Osteoblast (primary cell): ENCODE measurements at regions not wholly inside any gene's neighbourhood (a gene's known extent, or its start where the extent isn't known, plus 50 kb on each side); places are given as distances from the start of the nearest gene placed in this dataset.

Experiments
- DNase-seq: peaks from one replicate; pipeline ENCODE4 v3.0.0; 2011; ENCODE audit warnings: low spot score, mixed read lengths; ENCODE audit not compliant: insufficient read length; ENCODE audit errors: missing footprints
- H2AFZ ChIP-seq: 2 replicates; pipeline ENCODE4 v1.6.0; 2011; ENCODE audit warnings: mild to moderate bottlenecking, low read length
- H3K27ac ChIP-seq: 2 replicates; pipeline ENCODE4 v1.5.1; 2011; ENCODE audit warnings: mild to moderate bottlenecking, low read depth, low read length, moderate library complexity
- H3K27me3 ChIP-seq: 2 replicates; pipeline ENCODE4 v1.6.0; 2012; ENCODE audit warnings: mild to moderate bottlenecking, control low read depth, inconsistent platforms, low read length, moderate library complexity; ENCODE audit not compliant: insufficient read depth
- H3K36me3 ChIP-seq: 2 replicates; pipeline ENCODE4 v1.5.1; 2011; ENCODE audit warnings: mild to moderate bottlenecking, low read length, control low read depth, moderate library complexity; ENCODE audit not compliant: insufficient read depth
- H3K4me1 ChIP-seq: 2 replicates; pipeline ENCODE4 v1.5.1; 2011; ENCODE audit warnings: mild to moderate bottlenecking, low read length, control low read depth, moderate library complexity; ENCODE audit not compliant: insufficient read depth
- H3K4me2 ChIP-seq: 2 replicates; pipeline ENCODE4 v1.6.0; 2011; ENCODE audit warnings: mild to moderate bottlenecking, low read length; ENCODE audit not compliant: insufficient read depth
- H3K4me3 ChIP-seq: fragments of 200-600 bp; sonication (generic); 3 replicates; pipeline ENCODE4 v1.5.1; 2012; ENCODE audit warnings: mild to moderate bottlenecking, low read length, inconsistent platforms; ENCODE audit not compliant: insufficient read depth
- H3K79me2 ChIP-seq: 2 replicates; pipeline ENCODE4 v1.6.0; 2012; ENCODE audit warnings: mild to moderate bottlenecking, low read length, control low read depth, inconsistent platforms; ENCODE audit not compliant: insufficient read depth
- H3K9me3 ChIP-seq: 2 replicates; pipeline ENCODE4 v1.5.1; 2011; ENCODE audit warnings: low read depth, low read length, control low read depth
- H4K20me1 ChIP-seq: 2 replicates; pipeline ENCODE4 v1.6.0; 2012; ENCODE audit warnings: mild to moderate bottlenecking, low read length, control low read depth; ENCODE audit not compliant: insufficient read depth
- TF ChIP-seq, protein P1 (sequence below): IDR thresholded peaks from 2 replicates; pipeline ENCODE4 v1.5.1; 2011; ENCODE audit warnings: mild to moderate bottlenecking, low read depth, low read length, moderate library complexity; ENCODE audit errors: extremely low read depth

- no peaks in the 10 kb centered on the region for H3K4me1 ChIP-seq
- H3K36me3 ChIP-seq: no peaks in the 10 kb centered on the region
- no peak overlapping the region for H2AFZ ChIP-seq
- H3K27me3 ChIP-seq: no peaks in the 10 kb centered on the region
- TF ChIP-seq, protein P1, sequence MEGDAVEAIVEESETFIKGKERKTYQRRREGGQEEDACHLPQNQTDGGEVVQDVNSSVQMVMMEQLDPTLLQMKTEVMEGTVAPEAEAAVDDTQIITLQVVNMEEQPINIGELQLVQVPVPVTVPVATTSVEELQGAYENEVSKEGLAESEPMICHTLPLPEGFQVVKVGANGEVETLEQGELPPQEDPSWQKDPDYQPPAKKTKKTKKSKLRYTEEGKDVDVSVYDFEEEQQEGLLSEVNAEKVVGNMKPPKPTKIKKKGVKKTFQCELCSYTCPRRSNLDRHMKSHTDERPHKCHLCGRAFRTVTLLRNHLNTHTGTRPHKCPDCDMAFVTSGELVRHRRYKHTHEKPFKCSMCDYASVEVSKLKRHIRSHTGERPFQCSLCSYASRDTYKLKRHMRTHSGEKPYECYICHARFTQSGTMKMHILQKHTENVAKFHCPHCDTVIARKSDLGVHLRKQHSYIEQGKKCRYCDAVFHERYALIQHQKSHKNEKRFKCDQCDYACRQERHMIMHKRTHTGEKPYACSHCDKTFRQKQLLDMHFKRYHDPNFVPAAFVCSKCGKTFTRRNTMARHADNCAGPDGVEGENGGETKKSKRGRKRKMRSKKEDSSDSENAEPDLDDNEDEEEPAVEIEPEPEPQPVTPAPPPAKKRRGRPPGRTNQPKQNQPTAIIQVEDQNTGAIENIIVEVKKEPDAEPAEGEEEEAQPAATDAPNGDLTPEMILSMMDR: no peak
- H4K20me1 ChIP-seq: no peaks in the 10 kb centered on the region
- H3K4me3 ChIP-seq: no peak overlapping the region
- H3K27ac ChIP-seq: no peak overlapping the region
- no peaks in the 10 kb centered on the region for H3K9me3 ChIP-seq
- no peaks in the 10 kb centered on the region for H3K79me2 ChIP-seq
- no peak for DNase-seq
- H3K4me2 ChIP-seq: no peak overlapping the region
Measured at GRCh38 chr10:108783897-108784296, 1139.4 kb downstream of the XPNPEP1 start.

DNA sequence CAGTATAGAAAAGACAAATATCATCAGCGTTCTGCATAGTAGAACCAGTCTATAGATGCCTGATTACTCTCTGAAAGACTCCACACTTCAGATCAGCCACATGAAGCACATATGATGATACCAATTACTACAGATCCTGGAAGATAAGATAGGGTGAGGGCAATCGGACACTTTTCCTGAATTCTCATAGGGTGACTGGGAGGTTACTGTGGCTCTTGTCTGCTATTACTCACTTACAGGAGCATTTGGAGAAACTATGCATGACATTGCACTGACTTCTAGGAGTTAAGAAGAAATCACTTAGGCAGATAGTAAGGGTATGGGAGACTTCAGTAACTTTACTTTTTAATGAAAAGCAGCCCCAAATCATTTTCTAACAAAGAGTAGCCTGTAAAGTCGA lies 1140.9 kb downstream of the XPNPEP1 start:
- Histone ChIP-seq H3K4me2 (no peak overlapping the region), H3K4me3 (no peak overlapping the region), H3K27ac (no peak overlapping the region), H2AFZ (no peak overlapping the region), H3K79me2 (no peaks in the 10 kb centered on the region), H3K27me3 (no peaks in the 10 kb centered on the region), H3K4me1 (no peaks in the 10 kb centered on the region), H3K9me3 (no peaks in the 10 kb centered on the region), H4K20me1 (no peaks in the 10 kb centered on the region), H3K36me3 (no peaks in the 10 kb centered on the region)
- DNase-seq: no peak
- TF ChIP-seq, protein P1: no peak

- no peak for DNase-seq
- no peaks in the 10 kb centered on the region for H4K20me1 ChIP-seq
- no peak overlapping the region for H2AFZ ChIP-seq
- H3K4me1 ChIP-seq: no peaks in the 10 kb centered on the region
- no peaks in the 10 kb centered on the region for H3K9me3 ChIP-seq
- no peak overlapping the region for H3K4me2 ChIP-seq
- no peak overlapping the region for H3K4me3 ChIP-seq
- TF ChIP-seq, protein P1: no peak
- no peaks in the 10 kb centered on the region for H3K27me3 ChIP-seq
- no peaks in the 10 kb centered on the region for H3K79me2 ChIP-seq
- H3K27ac ChIP-seq: no peak overlapping the region
- no peaks in the 10 kb centered on the region for H3K36me3 ChIP-seq
Measured at GRCh38 chr10:108779501-108779900, 1143.8 kb downstream of the XPNPEP1 start.

DNA sequence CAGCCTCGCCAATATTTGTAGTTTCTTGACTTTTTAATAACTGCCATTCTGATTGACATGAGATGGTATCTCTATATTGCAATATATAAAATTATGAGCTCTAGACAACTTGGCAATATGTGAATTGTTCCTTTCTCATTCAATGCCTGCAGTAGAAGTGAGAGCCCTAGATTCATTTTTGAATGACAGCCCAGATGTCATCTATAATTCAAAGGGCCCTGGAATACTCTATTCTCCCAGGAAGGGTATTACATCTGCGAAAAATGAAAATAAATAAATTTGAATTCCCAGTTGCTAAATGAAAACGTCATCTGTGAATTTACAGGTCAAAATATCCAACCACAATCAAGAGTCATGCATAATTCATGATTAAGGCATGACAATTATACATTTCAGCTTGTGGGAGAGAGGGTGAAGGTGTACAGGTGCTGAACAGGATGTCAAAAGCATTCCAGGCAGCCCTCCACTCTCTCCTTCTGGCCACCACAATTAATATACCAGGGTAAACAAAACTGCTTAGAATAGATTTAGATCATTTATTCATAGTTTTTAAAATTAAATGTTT lies 1147.3 kb downstream of the XPNPEP1 start:
- H3K27me3 ChIP-seq: no peaks in the 10 kb centered on the region
- H3K4me1 ChIP-seq: no peaks in the 10 kb centered on the region
- no peak overlapping the region for H2AFZ ChIP-seq
- no peak overlapping the region for H3K4me3 ChIP-seq
- no peak overlapping the region for H3K4me2 ChIP-seq
- no peaks in the 10 kb centered on the region for H3K36me3 ChIP-seq
- H3K79me2 ChIP-seq: no peaks in the 10 kb centered on the region
- no peak overlapping the region for H3K27ac ChIP-seq
- H3K9me3 ChIP-seq: no peaks in the 10 kb centered on the region
- TF ChIP-seq, protein P1: no peak
- no peak for DNase-seq
- H4K20me1 ChIP-seq: no peaks in the 10 kb centered on the region
